SK-N-SH treated with all-trans-retinoic acid at 6 μM for 48 hours (cell line): ENCODE measurements at regions not wholly inside any gene's neighbourhood (a gene's known extent, or its start where the extent isn't known, plus 50 kb on each side); places are given as distances from the start of the nearest gene placed in this dataset.

Experiments
- ATAC-seq: fragments of 200-7000 bp; cut with Tn5 transposase; 3 replicates; pipeline ENCODE4 v1.9.1; 2020; ENCODE audit warnings: mild to moderate bottlenecking, moderate library complexity
- ARNTL ChIP-seq: fragments of 450-650 bp; formaldehyde crosslinking; IDR thresholded peaks from 2 replicates; pipeline ENCODE4 v1.5.0; 2020; ENCODE audit warnings: low read depth, mild to moderate bottlenecking, moderate library complexity, borderline replicate concordance
- BACH2 ChIP-seq: fragments of 250-450 bp; sonication (Bioruptor Pico); IDR thresholded peaks from 2 replicates; pipeline ENCODE4 v1.9.0; 2021; ENCODE audit warnings: mild to moderate bottlenecking, borderline replicate concordance
- CREB5 ChIP-seq: fragments of 250-450 bp; sonication (Bioruptor Pico); IDR thresholded peaks from 2 replicates; pipeline ENCODE4 v1.5.1; 2020; ENCODE audit warnings: low read depth, mild to moderate bottlenecking, moderate library complexity
- CSDC2 ChIP-seq: fragments of 250-450 bp; sonication (Bioruptor Pico); IDR thresholded peaks from 2 replicates; pipeline ENCODE4 v1.5.0; 2020; ENCODE audit warnings: mild to moderate bottlenecking, moderate library complexity
- CSRNP3 ChIP-seq: fragments of 250-450 bp; sonication (Bioruptor Pico); IDR thresholded peaks from 2 replicates; pipeline ENCODE4 v1.5.1; 2021; ENCODE audit warnings: mild to moderate bottlenecking, moderate library complexity
- ESRRG ChIP-seq: fragments of 250-450 bp; sonication (Bioruptor Pico); IDR thresholded peaks from 2 replicates; pipeline ENCODE4 v1.6.1; 2021; ENCODE audit warnings: mild to moderate bottlenecking
- GLIS3 ChIP-seq: fragments of 250-450 bp; sonication (Bioruptor Pico); IDR thresholded peaks from 2 replicates; pipeline ENCODE4 v1.5.0; 2020; ENCODE audit warnings: mild to moderate bottlenecking, moderate library complexity
- ISL1 ChIP-seq: fragments of 250-450 bp; sonication (Bioruptor Pico); IDR thresholded peaks from 2 replicates; pipeline ENCODE4 v2.1.2; 2022; ENCODE audit warnings: mild to moderate bottlenecking, moderate library complexity
- OSR1 ChIP-seq: fragments of 250-450 bp; sonication (Bioruptor Pico); IDR thresholded peaks from 2 replicates; pipeline ENCODE4 v1.8.0; 2022; ENCODE audit warnings: moderate library complexity, mild to moderate bottlenecking, inconsistent platforms
- PATZ1 ChIP-seq: fragments of 250-450 bp; sonication (Bioruptor Pico); IDR thresholded peaks from 2 replicates; pipeline ENCODE4 v1.8.0; 2020; ENCODE audit warnings: mild to moderate bottlenecking, moderate library complexity, borderline replicate concordance
- POU6F1 ChIP-seq: fragments of 250-450 bp; sonication (Bioruptor Pico); IDR thresholded peaks from 2 replicates; pipeline ENCODE4 v1.8.0; 2021; ENCODE audit warnings: low read depth, mild to moderate bottlenecking, moderate library complexity, borderline replicate concordance
- PPARA ChIP-seq: fragments of 250-450 bp; sonication (Bioruptor Pico); IDR thresholded peaks from 2 replicates; pipeline ENCODE4 v1.5.0; 2020; ENCODE audit warnings: mild to moderate bottlenecking, borderline replicate concordance
- RARB ChIP-seq: fragments of 250-450 bp; sonication (Bioruptor Pico); IDR thresholded peaks from 2 replicates; pipeline ENCODE4 v1.8.0; 2021; ENCODE audit warnings: mild to moderate bottlenecking, moderate library complexity
- SNAI2 ChIP-seq: fragments of 250-450 bp; sonication (Bioruptor Pico); IDR thresholded peaks from 2 replicates; pipeline ENCODE4 v1.5.0; 2020; ENCODE audit warnings: mild to moderate bottlenecking, moderate library complexity
- TCF4 ChIP-seq: fragments of 250-450 bp; sonication (Bioruptor Pico); IDR thresholded peaks from 2 replicates; pipeline ENCODE4 v1.8.0; 2021; ENCODE audit warnings: mild to moderate bottlenecking, moderate library complexity, borderline replicate concordance
- TSHZ2 ChIP-seq: fragments of 250-450 bp; sonication (Bioruptor Pico); IDR thresholded peaks from 2 replicates; pipeline ENCODE4 v1.5.0; 2020; ENCODE audit warnings: mild to moderate bottlenecking, moderate library complexity
- ZC3H10 ChIP-seq: fragments of 250-450 bp; sonication (Bioruptor Pico); IDR thresholded peaks from 2 replicates; pipeline ENCODE4 v1.5.1; 2021; ENCODE audit warnings: mild to moderate bottlenecking, moderate library complexity
- ZFP30 ChIP-seq: fragments of 450-650 bp; formaldehyde crosslinking; IDR thresholded peaks from 2 replicates; pipeline ENCODE4 v1.5.0; 2022; ENCODE audit warnings: mild to moderate bottlenecking, moderate library complexity
- ZNF565 ChIP-seq: fragments of 450-650 bp; formaldehyde crosslinking; conservative IDR thresholded peaks from 2 replicates; pipeline ENCODE4 v1.5.0; 2020; ENCODE audit warnings: low read depth, mild to moderate bottlenecking, moderate library complexity
- ZNF70 ChIP-seq: fragments of 450-650 bp; formaldehyde crosslinking; IDR thresholded peaks from 2 replicates; pipeline ENCODE4 v1.5.0; 2020; ENCODE audit warnings: mild to moderate bottlenecking, moderate library complexity
- ZNF8 ChIP-seq: fragments of 450-650 bp; formaldehyde crosslinking; IDR thresholded peaks from 2 replicates; pipeline ENCODE4 v1.5.0; 2020; ENCODE audit warnings: mild to moderate bottlenecking, moderate library complexity

GRCh38 chr11:37613031-37613430 is 1015.0 kb upstream of the RAG2 start:
- no peak for ATAC-seq
- TF ChIP-seq GLIS3, result no peak

- no peak for ATAC-seq
- TF ChIP-seq CREB5 (CRISPR knock-in tag), result no peak
- TF ChIP-seq BACH2 (CRISPR knock-in tag), result no peak
- no peak for TF ChIP-seq SNAI2 (CRISPR knock-in tag)
- TF ChIP-seq ARNTL (CRISPR knock-in tag), result no peak
- no peak for TF ChIP-seq CSRNP3 (CRISPR knock-in tag)
- no peak for TF ChIP-seq POU6F1
- no peak for TF ChIP-seq TCF4 (CRISPR knock-in tag)
- TF ChIP-seq RARB (CRISPR knock-in tag), result no peak
- no peak for TF ChIP-seq OSR1 (CRISPR knock-in tag)
- no peak for TF ChIP-seq PPARA (CRISPR knock-in tag)
- TF ChIP-seq ESRRG, result no peak
- no peak for TF ChIP-seq ZNF565 (CRISPR knock-in tag)
- no peak for TF ChIP-seq ISL1
- TF ChIP-seq TSHZ2 (CRISPR knock-in tag), result no peak
- no peak for TF ChIP-seq ZC3H10 (CRISPR knock-in tag)
- no peak for TF ChIP-seq ZFP30 (CRISPR knock-in tag)
- TF ChIP-seq ZNF8 (CRISPR knock-in tag), result no peak
- no peak for TF ChIP-seq ZNF70 (CRISPR knock-in tag)
- no peak for TF ChIP-seq CSDC2 (CRISPR knock-in tag)
- no peak for TF ChIP-seq GLIS3
Measured at GRCh38 chr11:37612146-37612545, 1014.1 kb upstream of the RAG2 start.

GRCh38 chr11:37605229-37605628 is 1007.2 kb upstream of the RAG2 start:
- no peak for ATAC-seq
- TF ChIP-seq BACH2 (CRISPR knock-in tag) (no peak), CREB5 (CRISPR knock-in tag) (no peak), ZNF70 (CRISPR knock-in tag) (no peak), CSDC2 (CRISPR knock-in tag) (no peak), CSRNP3 (CRISPR knock-in tag) (no peak), RARB (CRISPR knock-in tag) (no peak), SNAI2 (CRISPR knock-in tag) (no peak), ZNF565 (CRISPR knock-in tag) (no peak), ARNTL (CRISPR knock-in tag) (no peak), PATZ1 (CRISPR knock-in tag) (no peak), ZNF8 (CRISPR knock-in tag) (no peak), GLIS3 (no peak), OSR1 (CRISPR knock-in tag) (no peak), PPARA (CRISPR knock-in tag) (no peak)
